ENCODE measurements at regions not wholly inside any gene's neighbourhood (a gene's known extent, or its start where the extent isn't known, plus 50 kb on each side); places are given as distances from the start of the nearest gene placed in this dataset.

GRCh38 chr1:244219149-244219548 is 168.1 kb downstream of the ZBTB18 start:
- TF ChIP-seq CTCF (IDR thresholded peaks at IDR 0.05; ENCODE audit: low read depth, low read length, poor library complexity, severe bottlenecking) (no peak), EZH2phosphoT487 (IDR thresholded peaks at IDR 0.05; ENCODE audit: borderline replicate concordance, low read length) (no peak)
